OCI-LY1 (cell line): ENCODE measurements at regions not wholly inside any gene's neighbourhood (a gene's known extent, or its start where the extent isn't known, plus 50 kb on each side); places are given as distances from the start of the nearest gene placed in this dataset.

ENCODE experiments used
- EZH2 ChIP-seq: fragments of 200-600 bp; sonication (generic), shearing (Covaris generic); IDR thresholded peaks from 2 replicates; pipeline ENCODE4 v1.8.0; 2017; ENCODE audit warnings: borderline replicate concordance, mixed run types, mild to moderate bottlenecking, antibody characterized with exemption, low read length, moderate library complexity, mixed read lengths
- TF ChIP-seq, protein P1 (sequence below): fragments of 200-600 bp; sonication (generic), shearing (Covaris generic); IDR thresholded peaks from 2 replicates; pipeline ENCODE4 v1.5.1; 2017; ENCODE audit warnings: mild to moderate bottlenecking, antibody characterized with exemption, low read length, moderate library complexity, mixed read lengths

DNA sequence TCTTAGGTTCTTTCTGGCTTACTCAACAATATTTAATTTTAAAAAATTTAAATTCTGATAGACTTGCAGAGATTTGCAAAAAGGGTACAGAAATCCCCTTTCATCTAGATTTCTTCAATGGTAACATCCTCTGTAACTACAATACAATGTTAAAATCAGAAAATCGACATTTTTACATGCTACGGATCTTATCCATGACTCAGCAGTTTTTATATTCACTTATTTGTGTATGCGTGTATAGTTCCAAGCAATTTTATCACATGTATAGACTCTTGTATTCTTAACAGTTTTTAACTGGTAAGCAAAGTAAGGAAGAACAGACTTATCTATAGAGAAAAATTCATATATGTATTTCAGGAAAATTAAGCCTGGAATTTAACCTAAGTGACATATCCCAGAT lies 256.1 kb upstream of the MEX3C start:
- TF ChIP-seq, protein P1, sequence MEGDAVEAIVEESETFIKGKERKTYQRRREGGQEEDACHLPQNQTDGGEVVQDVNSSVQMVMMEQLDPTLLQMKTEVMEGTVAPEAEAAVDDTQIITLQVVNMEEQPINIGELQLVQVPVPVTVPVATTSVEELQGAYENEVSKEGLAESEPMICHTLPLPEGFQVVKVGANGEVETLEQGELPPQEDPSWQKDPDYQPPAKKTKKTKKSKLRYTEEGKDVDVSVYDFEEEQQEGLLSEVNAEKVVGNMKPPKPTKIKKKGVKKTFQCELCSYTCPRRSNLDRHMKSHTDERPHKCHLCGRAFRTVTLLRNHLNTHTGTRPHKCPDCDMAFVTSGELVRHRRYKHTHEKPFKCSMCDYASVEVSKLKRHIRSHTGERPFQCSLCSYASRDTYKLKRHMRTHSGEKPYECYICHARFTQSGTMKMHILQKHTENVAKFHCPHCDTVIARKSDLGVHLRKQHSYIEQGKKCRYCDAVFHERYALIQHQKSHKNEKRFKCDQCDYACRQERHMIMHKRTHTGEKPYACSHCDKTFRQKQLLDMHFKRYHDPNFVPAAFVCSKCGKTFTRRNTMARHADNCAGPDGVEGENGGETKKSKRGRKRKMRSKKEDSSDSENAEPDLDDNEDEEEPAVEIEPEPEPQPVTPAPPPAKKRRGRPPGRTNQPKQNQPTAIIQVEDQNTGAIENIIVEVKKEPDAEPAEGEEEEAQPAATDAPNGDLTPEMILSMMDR, result no peak
- no peak for TF ChIP-seq EZH2
